A549 (cell line): ENCODE measurements at regions not wholly inside any gene's neighbourhood (a gene's known extent, or its start where the extent isn't known, plus 50 kb on each side); places are given as distances from the start of the nearest gene placed in this dataset.
A peak's percentile ranks its signal among the peaks of the same experiment; 100 is the strongest.

Source experiments
- ATAC-seq, 2 experiments: fragments of 200-7000 bp in 1 of 2; fragments of >200 bp in 1 of 2; cut with Nextera tagmentation in 1 of 2; cut with Tn5 transposase in 1 of 2; 3 replicates each; pipeline versions ENCODE4 v1.8.0 to v1.9.1; 2018 to 2020; ENCODE audit warnings: mild to moderate bottlenecking in 1 of 2, moderate library complexity in 1 of 2
- CTCF ChIA-PET: fragments of 300-600 bp; sonication (Branson Sonifier 250); formaldehyde crosslinking; extraction: SDS; loops from one replicate; lab custom pipeline; 2021; ENCODE audit warnings: antibody characterized with exemption, inconsistent platforms; lab: Yijun Ruan, JAX
- POLR2A ChIA-PET: fragments of 350-600 bp; formaldehyde crosslinking; extraction: SDS; loops from one replicate; lab custom pipeline; 2021; ENCODE audit warnings: antibody characterized with exemption, inconsistent platforms; lab: Yijun Ruan, JAX
- DNase-seq, 2 experiments: peaks; one replicate each; pipeline versions ENCODE4 v3.0.0 to v3.0.0-alpha.2; 2011 to 2016; ENCODE audit warnings: low read depth in 1 of 2, low spot score in 1 of 2
- FAIRE-seq: peaks from 2 replicates; lab custom pipeline; 2011; peaks lifted over from hg19 to GRCh38; lab: Jason Lieb, UNC
- H3K27ac ChIP-seq, 2 experiments: fragments of >200 bp; sonication (Bioruptor Twin); formaldehyde crosslinking; 3 replicates each; pipeline ENCODE4 v1.5.1; 2016 to 2017
- H3K4me1 ChIP-seq: fragments of >200 bp; sonication (Bioruptor Twin); formaldehyde crosslinking; 3 replicates; pipeline ENCODE4 v1.6.1; 2016
- H3K4me2 ChIP-seq: fragments of >200 bp; sonication (Bioruptor Twin); formaldehyde crosslinking; 3 replicates; pipeline ENCODE4 v1.6.1; 2016
- H3K4me3 ChIP-seq: fragments of >200 bp; sonication (Bioruptor Twin); formaldehyde crosslinking; 3 replicates; pipeline ENCODE4 v1.5.1; 2016
- H3K9me3 ChIP-seq: fragments of >200 bp; sonication (Bioruptor Twin); formaldehyde crosslinking; 3 replicates; pipeline ENCODE4 v1.6.1; 2016
- BCL3 ChIP-seq: fragments of >200 bp; sonication (Bioruptor Twin); formaldehyde crosslinking; IDR thresholded peaks from 3 replicates; pipeline ENCODE4 v1.6.1; 2016
- CBX8 ChIP-seq: fragments of 200-600 bp; sonication (generic); IDR thresholded peaks from 2 replicates; pipeline ENCODE4 v1.6.1; 2016
- EHF ChIP-seq: fragments of 250-450 bp; sonication (Bioruptor Pico); IDR thresholded peaks from 2 replicates; pipeline ENCODE4 v1.5.0; 2020; ENCODE audit warnings: mild to moderate bottlenecking
- EHMT2 ChIP-seq: fragments of 200-600 bp; sonication (generic); IDR thresholded peaks from 2 replicates; pipeline ENCODE4 v1.6.1; 2016; ENCODE audit warnings: antibody characterized with exemption, low read depth, mild to moderate bottlenecking, moderate library complexity
- ELK1 ChIP-seq: fragments of 150-350 bp; IDR thresholded peaks from 2 replicates; pipeline ENCODE4 v1.6.1; 2014; ENCODE audit warnings: low read depth, mild to moderate bottlenecking, low read length
- FOXS1 ChIP-seq: fragments of 250-450 bp; sonication (Bioruptor Pico); IDR thresholded peaks from 2 replicates; pipeline ENCODE4 v1.5.0; 2020; ENCODE audit warnings: mild to moderate bottlenecking, moderate library complexity
- GATA3 ChIP-seq: IDR thresholded peaks from 2 replicates; pipeline ENCODE4 v1.6.1; 2012; ENCODE audit warnings: borderline replicate concordance
- HEYL ChIP-seq: fragments of 250-450 bp; sonication (Bioruptor Pico); IDR thresholded peaks from 2 replicates; pipeline ENCODE4 v1.8.0; 2021; ENCODE audit warnings: mild to moderate bottlenecking, moderate library complexity
- HOXA7 ChIP-seq: fragments of 250-450 bp; sonication (Bioruptor Pico); IDR thresholded peaks from 2 replicates; pipeline ENCODE4 v1.5.0; 2020; ENCODE audit warnings: mild to moderate bottlenecking, moderate library complexity
- JUNB ChIP-seq: fragments of >200 bp; sonication (Bioruptor Twin); formaldehyde crosslinking; IDR thresholded peaks from 2 replicates; pipeline ENCODE4 v1.6.1; 2016
- KDM1A ChIP-seq: fragments of 200-600 bp; sonication (generic); IDR thresholded peaks from 2 replicates; pipeline ENCODE4 v1.6.1; 2016; ENCODE audit warnings: low read depth, mild to moderate bottlenecking
- KDM5A ChIP-seq: fragments of 200-600 bp; sonication (generic); IDR thresholded peaks from 2 replicates; pipeline ENCODE4 v1.6.1; 2016; ENCODE audit warnings: antibody characterized with exemption, mild to moderate bottlenecking
- MAFK ChIP-seq: fragments of 450-650 bp; IDR thresholded peaks from 2 replicates; pipeline ENCODE4 v1.6.1; 2014; ENCODE audit not compliant: partially characterized antibody
- MAZ ChIP-seq: fragments of 150-350 bp; IDR thresholded peaks from 2 replicates; pipeline ENCODE4 v1.6.1; 2014; ENCODE audit warnings: antibody characterized with exemption, low read depth, low read length, borderline replicate concordance
- NFE2L2 ChIP-seq: fragments of 150-350 bp; conservative IDR thresholded peaks from 2 replicates; pipeline ENCODE4 v1.6.1; 2014; ENCODE audit warnings: low read length
- NR3C1 ChIP-seq: fragments of >200 bp; sonication (Bioruptor Twin); formaldehyde crosslinking; IDR thresholded peaks from 3 replicates; pipeline ENCODE4 v1.6.1; 2017
- PHF8 ChIP-seq: fragments of 200-600 bp; sonication (generic); IDR thresholded peaks from 2 replicates; pipeline ENCODE4 v1.6.1; 2016; ENCODE audit warnings: low read depth, mild to moderate bottlenecking, antibody characterized with exemption, moderate library complexity, borderline replicate concordance
- POLR2AphosphoS2 ChIP-seq: conservative IDR thresholded peaks from 2 replicates; pipeline ENCODE4 v1.6.1; 2012; ENCODE audit warnings: low read length, improper control_type of control experiment, inconsistent platforms
- RARB ChIP-seq: fragments of 250-450 bp; sonication (Bioruptor Pico); IDR thresholded peaks from 2 replicates; pipeline ENCODE4 v1.8.0; 2021; ENCODE audit warnings: mild to moderate bottlenecking, moderate library complexity
- RFX5 ChIP-seq: fragments of 450-650 bp; IDR thresholded peaks from 2 replicates; pipeline ENCODE4 v1.7.1; 2014; ENCODE audit warnings: antibody characterized with exemption, mild to moderate bottlenecking, moderate library complexity
- SREBF2 ChIP-seq: fragments of 450-650 bp; IDR thresholded peaks from 2 replicates; pipeline ENCODE4 v1.6.1; 2014; ENCODE audit warnings: mild to moderate bottlenecking, moderate library complexity
- TFCP2L1 ChIP-seq: fragments of 250-450 bp; sonication (Bioruptor Pico); IDR thresholded peaks from 2 replicates; pipeline ENCODE4 v1.5.0; 2021; ENCODE audit warnings: mild to moderate bottlenecking
- TP53 ChIP-seq: fragments of 250-450 bp; sonication (Bioruptor Pico); IDR thresholded peaks from 2 replicates; pipeline ENCODE4 v1.5.0; 2021; ENCODE audit warnings: mild to moderate bottlenecking, moderate library complexity
- ZC3H11A ChIP-seq: fragments of 450-650 bp; IDR thresholded peaks from 2 replicates; pipeline ENCODE4 v1.6.1; 2014; ENCODE audit warnings: antibody characterized with exemption, mild to moderate bottlenecking
- ZNF302 ChIP-seq: fragments of 250-450 bp; sonication (Bioruptor Pico); IDR thresholded peaks from 2 replicates; pipeline ENCODE4 v1.9.0; 2021; ENCODE audit warnings: inconsistent platforms, mild to moderate bottlenecking, moderate library complexity
- ZSCAN20 ChIP-seq: fragments of 250-450 bp; sonication (Bioruptor Pico); IDR thresholded peaks from 2 replicates; pipeline ENCODE4 v1.8.0; 2022; ENCODE audit warnings: mild to moderate bottlenecking, moderate library complexity
- WGBS: methylation state at CpG from one replicate; pipeline ENCODE4 v1.1.6; 2017; ENCODE audit errors: missing lambda C conversion rate; 5-methylcytosine and 5-hydroxymethylcytosine counted together

- FAIRE-seq (no peak), ATAC-seq (no peak), DNase-seq (no peak)
- ChIA-PET CTCF (no interaction called here), POLR2A (interaction anchor here (0.6 kb wide), 1 partner anchor 150 kb away, joined by 4 read pairs; no protein-coding TSS in a partner anchor)
- 10% methylated on average over 4 of the region's 4 CpGs for WGBS
- no peak overlapping the region for H3K4me2 ChIP-seq
- H3K4me1 ChIP-seq, result no peaks in the 10 kb centered on the region
- no peak overlapping the region for H3K27ac ChIP-seq
- H3K4me3 ChIP-seq, result no peak overlapping the region
- TF ChIP-seq NFE2L2, result no peak
- no peak for TF ChIP-seq KDM5A
- TF ChIP-seq RFX5, result no peak
- TF ChIP-seq CBX8, result no peak
- TF ChIP-seq PHF8, result no peak
- TF ChIP-seq MAFK, result peak; percentile 49
- no peak for TF ChIP-seq EHF (CRISPR knock-in tag)
- no peak for TF ChIP-seq JUNB
- H3K9me3 ChIP-seq, result no peaks in the 10 kb centered on the region
These were observed 318.3 kb upstream of the WWC1 start for GRCh38 chr5:167973126-167973525.

- no peak for ATAC-seq
- no peak overlapping the region for H3K27ac ChIP-seq
- ChIA-PET CTCF (no interaction called here), POLR2A (no interaction called here)
- H3K4me2 ChIP-seq, result no peak overlapping the region
- WGBS, result 5% methylated on average over 1 of the region's 1 CpG
- no peak for FAIRE-seq
- DNase-seq, result no peak
- H3K9me3 ChIP-seq, result no peaks in the 10 kb centered on the region
- H3K4me3 ChIP-seq, result no peak overlapping the region
- no peaks in the 10 kb centered on the region for H3K4me1 ChIP-seq
- TF ChIP-seq MAZ, result no peak
- TF ChIP-seq TP53 (CRISPR knock-in tag), result no peak
- TF ChIP-seq KDM1A, result no peak
- TF ChIP-seq BCL3, result no peak
- no peak for TF ChIP-seq ELK1
- no peak for TF ChIP-seq ZC3H11A
- no peak for TF ChIP-seq HOXA7
- no peak for TF ChIP-seq GATA3
These were observed 306.5 kb upstream of the WWC1 start for GRCh38 chr5:167984951-167985350.

GRCh38 chr5:167985373-167985772 is 306.1 kb upstream of the WWC1 start:
- WGBS, result 13% methylated on average over 8 of the region's 8 CpGs
- Histone ChIP-seq H3K9me3 (no peaks in the 10 kb centered on the region), H3K4me2 (no peak overlapping the region), H3K27ac (no peak overlapping the region), H3K4me3 (no peak overlapping the region), H3K4me1 (no peaks in the 10 kb centered on the region)
- CTCF ChIA-PET, result no interaction called here
- DNase-seq (no peak), FAIRE-seq (no peak), ATAC-seq (no peak)
- TF ChIP-seq HEYL (no peak), FOXS1 (CRISPR knock-in tag) (no peak), TFCP2L1 (no peak), RARB (CRISPR knock-in tag) (no peak), EHF (CRISPR knock-in tag) (no peak), POLR2AphosphoS2 (no peak), SREBF2 (no peak), EHMT2 (no peak), GATA3 (no peak), CBX8 (no peak), NR3C1 (no peak), ZNF302 (CRISPR knock-in tag) (no peak), ZSCAN20 (CRISPR knock-in tag) (no peak)
- POLR2A ChIA-PET, result no interaction called here
